Endothelial cell of umbilical vein (primary cell): ENCODE measurements at regions not wholly inside any gene's neighbourhood (a gene's known extent, or its start where the extent isn't known, plus 50 kb on each side); places are given as distances from the start of the nearest gene placed in this dataset.

Experiments
- BruUV-seq: library from RNA; stranded (reverse); fragments of 400-500 nt; replicated peaks from 2 replicates; lab custom pipeline; 2021; lab: Mats Ljungman, UMichigan
- CTCF ChIA-PET: fragments of 300-600, 350-600 bp; sonication (Branson Sonifier 250); formaldehyde crosslinking; loops from one replicate; lab custom pipeline; 2021; ENCODE audit warnings: antibody characterized with exemption, inconsistent platforms; lab: Charles Lee
- POLR2A ChIA-PET: fragments of 300-600, 350-600 bp; sonication (Branson Sonifier 250); formaldehyde crosslinking; loops from one replicate; lab custom pipeline; 2021; ENCODE audit warnings: antibody characterized with exemption, inconsistent platforms; lab: Charles Lee
- DNase-seq: peaks from one replicate; pipeline ENCODE4 v3.0.0-alpha.2; 2011; ENCODE audit warnings: low read depth, low spot score
- FAIRE-seq: peaks from 2 replicates; lab custom pipeline; 2011; peaks lifted over from hg19 to GRCh38; lab: Jason Lieb, UNC
- H2AFZ ChIP-seq: 2 replicates; pipeline ENCODE4 v1.6.0; 2012; ENCODE audit warnings: low read depth, low read length, control low read depth, inconsistent platforms
- H3K27ac ChIP-seq: 2 replicates; pipeline ENCODE4 v1.5.1; 2011; ENCODE audit warnings: low read depth, mild to moderate bottlenecking, control low read depth, low read length, moderate library complexity; ENCODE audit not compliant: insufficient read depth
- H3K27me3 ChIP-seq, 2 experiments: 2 replicates each; pipeline versions ENCODE4 v1.6.0 to v1.6.1; 2011; ENCODE audit warnings: low read length in 2 of 2, mixed read lengths in 1 of 2; ENCODE audit not compliant: control insufficient read depth in 2 of 2, insufficient read depth in 2 of 2
- H3K36me3 ChIP-seq, 2 experiments: 2 replicates in 1 of 2; 3 replicates in 1 of 2; pipeline ENCODE4 v1.5.1; 2011; ENCODE audit warnings: low read length in 2 of 2, mild to moderate bottlenecking in 1 of 2, moderate library complexity in 1 of 2; ENCODE audit not compliant: control insufficient read depth in 2 of 2, insufficient read depth in 2 of 2; ENCODE audit errors: extremely low read depth in 1 of 2
- H3K4me1 ChIP-seq: 3 replicates; pipeline ENCODE4 v1.5.1; 2011; ENCODE audit warnings: mild to moderate bottlenecking, low read length; ENCODE audit not compliant: control insufficient read depth, insufficient read depth; ENCODE audit errors: extremely low read depth
- H3K4me2 ChIP-seq: 2 replicates; pipeline ENCODE4 v1.6.1; 2011; ENCODE audit warnings: low read length, control low read depth, mixed read lengths; ENCODE audit not compliant: insufficient read depth
- H3K4me3 ChIP-seq, 3 experiments: fragments of 200-600 bp in 1 of 3; sonication (generic), shearing (Covaris generic) in 1 of 3; replicated peaks in 1 of 3; 2 replicates each; pipeline ENCODE4 v1.5.1; 2011 to 2016; ENCODE audit warnings: control low read depth in 3 of 3, low read length in 3 of 3, mild to moderate bottlenecking in 2 of 3, inconsistent platforms in 1 of 3, low read depth in 1 of 3, moderate library complexity in 1 of 3; ENCODE audit not compliant: insufficient read depth in 1 of 3
- H3K79me2 ChIP-seq: 2 replicates; pipeline ENCODE4 v1.6.0; 2012; ENCODE audit warnings: low read length, inconsistent platforms; ENCODE audit not compliant: control insufficient read depth, insufficient read depth
- H3K9ac ChIP-seq: replicated peaks from 2 replicates; pipeline ENCODE3; 2011; ENCODE audit warnings: low read length, control low read depth; ENCODE audit not compliant: insufficient read depth; ENCODE audit errors: extremely low read depth
- H3K9me1 ChIP-seq: replicated peaks from 3 replicates; pipeline ENCODE4 v1.6.0; 2011; ENCODE audit warnings: mild to moderate bottlenecking, low read length; ENCODE audit not compliant: control insufficient read depth, insufficient read depth; ENCODE audit errors: extremely low read depth
- H3K9me3 ChIP-seq: replicated peaks from 2 replicates; pipeline ENCODE4 v1.5.1; 2012; ENCODE audit warnings: low read length, inconsistent platforms; ENCODE audit not compliant: control insufficient read depth, insufficient read depth
- H4K20me1 ChIP-seq: replicated peaks from 2 replicates; pipeline ENCODE3; 2011; ENCODE audit warnings: mild to moderate bottlenecking, low read length; ENCODE audit not compliant: control insufficient read depth, insufficient read depth; ENCODE audit errors: extremely low read depth
- CTCF ChIP-seq, 2 donors: IDR thresholded peaks; 1 replicate in 1 of 2; 2 replicates in 1 of 2; pipeline ENCODE4 v1.5.1; 2011; ENCODE audit warnings: low read length in 2 of 2, mild to moderate bottlenecking in 2 of 2, moderate library complexity in 2 of 2, control low read depth in 1 of 2, inconsistent platforms in 1 of 2, low read depth in 1 of 2; ENCODE audit not compliant: insufficient read depth in 1 of 2; ENCODE audit errors: extremely low read depth in 1 of 2
- EZH2 ChIP-seq: IDR thresholded peaks from 2 replicates; pipeline ENCODE4 v1.6.1; 2012; ENCODE audit warnings: borderline replicate concordance, low read depth, mild to moderate bottlenecking, moderate library complexity, low read length, inconsistent platforms; ENCODE audit not compliant: severe bottlenecking
- FOS ChIP-seq: IDR thresholded peaks from 2 replicates; pipeline ENCODE4 v1.6.1; 2011; ENCODE audit warnings: mild to moderate bottlenecking, low read length, moderate library complexity, borderline replicate concordance; ENCODE audit not compliant: insufficient read depth
- GATA2 ChIP-seq: IDR thresholded peaks from 2 replicates; pipeline ENCODE4 v1.7.0; 2011; ENCODE audit warnings: low read depth, mild to moderate bottlenecking, moderate library complexity, mixed read lengths, low read length; ENCODE audit not compliant: insufficient read length, insufficient read depth
- JUN ChIP-seq: IDR thresholded peaks from 2 replicates; pipeline ENCODE4 v1.6.1; 2011; ENCODE audit warnings: borderline replicate concordance, low read depth; ENCODE audit not compliant: insufficient read length, insufficient read depth
- MAX ChIP-seq: IDR thresholded peaks from 2 replicates; pipeline ENCODE4 v1.6.1; 2011; ENCODE audit not compliant: insufficient read depth, insufficient read length
- MYC ChIP-seq: IDR thresholded peaks from one replicate; pipeline ENCODE4 v1.6.1; 2011; ENCODE audit warnings: mild to moderate bottlenecking, low read depth, low read length
- POLR2A ChIP-seq: IDR thresholded peaks from 2 replicates; pipeline ENCODE4 v1.6.1; 2012; ENCODE audit warnings: low read depth, mild to moderate bottlenecking, control low read depth, low read length
- POLR2AphosphoS5 ChIP-seq: IDR thresholded peaks from 2 replicates; pipeline ENCODE4 v1.6.1; 2012; ENCODE audit warnings: low read depth, mild to moderate bottlenecking, control low read depth, low read length, moderate library complexity; ENCODE audit not compliant: insufficient read depth
- dilution Hi-C: fragments of 300-500 bp; cut with MboI; formaldehyde crosslinking; loops from one replicate; pipeline ENCODE4 v1.15.0; 2019; ENCODE audit warnings: low sequenced_read_pairs; ENCODE audit not compliant: extremely low pct_ligation_motif_present
- intact Hi-C: fragments of 100-400 bp; cut with micrococcal nuclease; formaldehyde crosslinking; loops from one replicate; pipeline ENCODE4 v1.10.0; 2022

- FAIRE-seq (no peak), DNase-seq (no peak)
- TF ChIP-seq JUN = no peak
- TF ChIP-seq CTCF (IDR thresholded peaks at IDR 0.05; ENCODE audit: extremely low read depth in 1 of 2, insufficient read depth in 1 of 2, low read depth in 1 of 2, low read length in 2 of 2) = no peak
- no peak for TF ChIP-seq MYC
- TF ChIP-seq MAX = no peak
- TF ChIP-seq FOS = no peak
- TF ChIP-seq POLR2AphosphoS5 = no peak
- no peak for TF ChIP-seq GATA2
- TF ChIP-seq POLR2A = no peak
- TF ChIP-seq EZH2 = no peak
- dilution Hi-C loops (no loop called here), intact Hi-C loops (no loop called here)
- Histone ChIP-seq H3K27me3 (no peaks in the 10 kb centered on the region), H3K4me3 (no peak overlapping the region), H2AFZ (no peak overlapping the region), H3K4me1 (no peaks in the 10 kb centered on the region), H3K36me3 (no peaks in the 10 kb centered on the region), H4K20me1 (no peaks in the 10 kb centered on the region), H3K4me2 (no peak overlapping the region), H3K79me2 (no peaks in the 10 kb centered on the region), H3K9me3 (no peaks in the 10 kb centered on the region), H3K27ac (no peak overlapping the region), H3K9me1 (no peaks in the 10 kb centered on the region), H3K9ac (no peak overlapping the region)
- no TSS peak for BruUV-seq
- ChIA-PET POLR2A (no interaction called here), CTCF (no interaction called here)
Measured at GRCh38 chr22:47396515-47396914, 634.1 kb downstream of the TBC1D22A start.
